Parathyroid adenoma (tissue), 2 donors: ENCODE measurements at regions not wholly inside any gene's neighbourhood (a gene's known extent, or its start where the extent isn't known, plus 50 kb on each side); places are given as distances from the start of the nearest gene placed in this dataset.

Source experiments
- H2AFZ ChIP-seq: fragments of 300-600 bp; sonication (generic); one replicate; pipeline ENCODE4 v1.7.0; 2017; ENCODE audit warnings: antibody characterized with exemption, mild to moderate bottlenecking
- H3K27ac ChIP-seq: fragments of 300-600 bp; sonication (generic); one replicate; pipeline ENCODE4 v1.7.0; 2017
- H3K27me3 ChIP-seq: fragments of 300-600 bp; sonication (generic); one replicate; pipeline ENCODE4 v1.7.0; 2017; ENCODE audit warnings: low read length; ENCODE audit not compliant: control insufficient read depth, insufficient read depth
- H3K36me3 ChIP-seq: fragments of 300-600 bp; sonication (generic); one replicate; pipeline ENCODE4 v1.7.0; 2017; ENCODE audit warnings: low read length; ENCODE audit not compliant: control insufficient read depth, insufficient read depth
- H3K4me1 ChIP-seq: fragments of 300-600 bp; sonication (generic); one replicate; pipeline ENCODE4 v1.7.0; 2017; ENCODE audit warnings: control low read depth
- H3K4me2 ChIP-seq: fragments of 300-600 bp; sonication (generic); one replicate; pipeline ENCODE4 v1.7.0; 2017; ENCODE audit warnings: low read length
- H3K4me3 ChIP-seq: fragments of 300-600 bp; sonication (generic); one replicate; pipeline ENCODE4 v1.7.0; 2017; ENCODE audit warnings: low read depth, low read length
- H3K79me2 ChIP-seq: fragments of 300-600 bp; sonication (generic); one replicate; pipeline ENCODE4 v1.7.0; 2017; ENCODE audit warnings: control low read depth
- H3K9ac ChIP-seq: fragments of 300-600 bp; sonication (generic); one replicate; pipeline ENCODE4 v1.7.0; 2017; ENCODE audit warnings: mild to moderate bottlenecking
- H3K9me3 ChIP-seq: fragments of 300-600 bp; sonication (generic); one replicate; pipeline ENCODE4 v1.7.0; 2017; ENCODE audit warnings: low read length; ENCODE audit not compliant: control insufficient read depth
- TF ChIP-seq, protein P1 (sequence below): fragments of 300-600 bp; sonication (generic); IDR thresholded peaks from one replicate; pipeline ENCODE4 v1.7.0; 2017; ENCODE audit warnings: antibody characterized with exemption, mild to moderate bottlenecking
- donor health status: primary hyperparathyroidism.

- Histone ChIP-seq H3K79me2 (no peaks in the 10 kb centered on the region), H3K9ac (no peak overlapping the region), H3K4me3 (no peak overlapping the region), H3K27ac (no peak overlapping the region), H3K36me3 (no peaks in the 10 kb centered on the region), H3K9me3 (no peaks in the 10 kb centered on the region), H3K27me3 (no peaks in the 10 kb centered on the region), H2AFZ (no peak overlapping the region), H3K4me1 (no peaks in the 10 kb centered on the region), H3K4me2 (no peak overlapping the region)
- TF ChIP-seq, protein P1, sequence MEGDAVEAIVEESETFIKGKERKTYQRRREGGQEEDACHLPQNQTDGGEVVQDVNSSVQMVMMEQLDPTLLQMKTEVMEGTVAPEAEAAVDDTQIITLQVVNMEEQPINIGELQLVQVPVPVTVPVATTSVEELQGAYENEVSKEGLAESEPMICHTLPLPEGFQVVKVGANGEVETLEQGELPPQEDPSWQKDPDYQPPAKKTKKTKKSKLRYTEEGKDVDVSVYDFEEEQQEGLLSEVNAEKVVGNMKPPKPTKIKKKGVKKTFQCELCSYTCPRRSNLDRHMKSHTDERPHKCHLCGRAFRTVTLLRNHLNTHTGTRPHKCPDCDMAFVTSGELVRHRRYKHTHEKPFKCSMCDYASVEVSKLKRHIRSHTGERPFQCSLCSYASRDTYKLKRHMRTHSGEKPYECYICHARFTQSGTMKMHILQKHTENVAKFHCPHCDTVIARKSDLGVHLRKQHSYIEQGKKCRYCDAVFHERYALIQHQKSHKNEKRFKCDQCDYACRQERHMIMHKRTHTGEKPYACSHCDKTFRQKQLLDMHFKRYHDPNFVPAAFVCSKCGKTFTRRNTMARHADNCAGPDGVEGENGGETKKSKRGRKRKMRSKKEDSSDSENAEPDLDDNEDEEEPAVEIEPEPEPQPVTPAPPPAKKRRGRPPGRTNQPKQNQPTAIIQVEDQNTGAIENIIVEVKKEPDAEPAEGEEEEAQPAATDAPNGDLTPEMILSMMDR = no peak
Measured at GRCh38 chr4:100688368-100688767, 170.5 kb upstream of the EMCN start.

GRCh38 chr4:100682477-100683218, 164.8 kb upstream of the EMCN start:
- Histone ChIP-seq H3K36me3 (no peaks in the 10 kb centered on the region), H2AFZ (no peak overlapping the region), H3K9me3 (no peaks in the 10 kb centered on the region), H3K27me3 (no peaks in the 10 kb centered on the region), H3K9ac (no peak overlapping the region), H3K4me1 (no peaks in the 10 kb centered on the region), H3K4me3 (no peak overlapping the region), H3K27ac (no peak overlapping the region), H3K79me2 (no peaks in the 10 kb centered on the region), H3K4me2 (no peak overlapping the region)
- TF ChIP-seq, protein P1 = no peak

GRCh38 chr4:100681289-100681688, 163.5 kb upstream of the EMCN start:
- Histone ChIP-seq H3K36me3 (no peaks in the 10 kb centered on the region), H3K4me3 (no peak overlapping the region), H3K4me1 (no peaks in the 10 kb centered on the region), H3K9me3 (no peaks in the 10 kb centered on the region), H3K4me2 (no peak overlapping the region), H3K9ac (no peak overlapping the region), H3K79me2 (no peaks in the 10 kb centered on the region), H2AFZ (no peak overlapping the region), H3K27ac (no peak overlapping the region), H3K27me3 (no peaks in the 10 kb centered on the region)
- TF ChIP-seq, protein P1 = no peak

DNA sequence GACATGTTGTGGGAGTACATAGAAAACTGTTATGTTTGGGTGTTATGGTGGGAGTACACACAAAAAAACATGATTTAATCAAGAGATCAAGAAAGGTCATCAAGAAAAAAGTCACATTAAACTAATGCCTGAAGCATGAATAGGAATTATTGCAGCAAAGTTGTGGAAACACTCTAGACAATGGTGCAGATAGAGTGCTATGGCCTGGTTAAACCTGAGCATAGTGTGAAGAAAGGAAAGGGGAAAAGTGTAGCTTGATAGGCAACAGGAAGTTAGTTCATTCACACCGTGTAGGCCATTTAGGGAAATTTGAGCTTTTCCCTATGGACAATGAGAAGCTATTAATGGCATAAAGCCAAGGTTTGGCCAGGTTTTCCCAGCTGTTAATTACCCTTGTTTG, 162.1 kb upstream of the EMCN start:
- Histone ChIP-seq H3K79me2 (no peaks in the 10 kb centered on the region), H3K4me1 (no peaks in the 10 kb centered on the region), H3K4me3 (no peak overlapping the region), H3K9me3 (no peaks in the 10 kb centered on the region), H3K27ac (no peak overlapping the region), H3K9ac (no peak overlapping the region), H3K27me3 (no peaks in the 10 kb centered on the region), H2AFZ (no peak overlapping the region), H3K36me3 (no peaks in the 10 kb centered on the region), H3K4me2 (no peak overlapping the region)
- TF ChIP-seq, protein P1 = no peak

DNA sequence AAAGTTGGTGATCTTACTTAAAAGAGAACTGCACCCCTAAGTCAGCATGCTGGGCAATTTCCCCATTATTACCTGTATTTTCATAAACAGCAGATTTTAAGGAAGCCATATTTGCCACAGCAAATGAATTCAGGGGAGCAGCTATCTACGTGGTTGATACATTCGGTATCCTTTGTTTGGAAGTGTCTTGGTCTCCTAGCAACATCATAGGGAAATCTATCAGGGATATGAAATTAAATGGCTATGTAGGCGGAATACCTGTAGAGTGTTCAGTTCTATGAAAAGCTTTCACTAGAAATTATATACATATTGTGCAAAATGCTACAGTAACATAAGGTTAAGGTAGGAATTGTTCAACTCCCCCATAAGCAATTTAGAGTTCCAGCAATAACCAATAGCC, 157.2 kb upstream of the EMCN start:
- no peaks in the 10 kb centered on the region for H3K4me1 ChIP-seq
- no peaks in the 10 kb centered on the region for H3K27me3 ChIP-seq
- TF ChIP-seq, protein P1 = no peak
- H3K4me3 ChIP-seq = no peak overlapping the region
- H3K27ac ChIP-seq = no peak overlapping the region
- no peak overlapping the region for H2AFZ ChIP-seq
- H3K9me3 ChIP-seq = no peaks in the 10 kb centered on the region
- no peak overlapping the region for H3K4me2 ChIP-seq
- H3K9ac ChIP-seq = no peak overlapping the region
- H3K79me2 ChIP-seq = no peaks in the 10 kb centered on the region
- H3K36me3 ChIP-seq = no peaks in the 10 kb centered on the region
